Activated CD8-positive, alpha-beta memory T cell treated with anti-CD3 and anti-CD28 coated beads, Interleukin-2, amount 50 U/mL, for 48 hours (primary cell): ENCODE measurements at regions not wholly inside any gene's neighbourhood (a gene's known extent, or its start where the extent isn't known, plus 50 kb on each side); places are given as distances from the start of the nearest gene placed in this dataset.

Experiments
- DNase-seq: peaks from one replicate; pipeline ENCODE4 v3.0.0-alpha.2; 2020

GRCh38 chr4:129565214-129565613 is 469.3 kb downstream of the C4orf33 start:
- DNase-seq: no peak

- DNase-seq: no peak
Measured at GRCh38 chr4:129570326-129570725, 474.4 kb downstream of the C4orf33 start.

GRCh38 chr4:129578336-129578735 is 482.4 kb downstream of the C4orf33 start:
- no peak for DNase-seq

- no peak for DNase-seq
Measured at GRCh38 chr4:129581305-129581704, 485.4 kb downstream of the C4orf33 start.

- DNase-seq: no peak
Measured at GRCh38 chr4:129583868-129584267, 487.9 kb downstream of the C4orf33 start.

GRCh38 chr4:129598582-129598981 is 502.6 kb downstream of the C4orf33 start:
- no peak for DNase-seq

GRCh38 chr4:129600898-129601297 is 504.9 kb downstream of the C4orf33 start:
- DNase-seq: no peak

- DNase-seq: no peak
Measured at GRCh38 chr4:129602447-129602846, 506.5 kb downstream of the C4orf33 start.

- no peak for DNase-seq
Measured at GRCh38 chr4:129603241-129603931, 507.4 kb downstream of the C4orf33 start.

GRCh38 chr4:129604632-129605255 is 508.8 kb downstream of the C4orf33 start:
- no peak for DNase-seq

GRCh38 chr4:129614611-129615010 is 518.7 kb downstream of the C4orf33 start:
- no peak for DNase-seq

- no peak for DNase-seq
Measured at GRCh38 chr4:129622566-129622965, 526.6 kb downstream of the C4orf33 start.

- no peak for DNase-seq
Measured at GRCh38 chr4:129623233-129623875, 527.4 kb downstream of the C4orf33 start.

GRCh38 chr4:129641179-129641578 is 545.2 kb downstream of the C4orf33 start:
- peak; percentile 60 for DNase-seq

- no peak for DNase-seq
Measured at GRCh38 chr4:129645461-129645860, 549.5 kb downstream of the C4orf33 start.

GRCh38 chr4:129668092-129668491 is 572.1 kb downstream of the C4orf33 start:
- DNase-seq: no peak

- no peak for DNase-seq
Measured at GRCh38 chr4:129672941-129673340, 577.0 kb downstream of the C4orf33 start.

GRCh38 chr4:129675036-129675435 is 579.1 kb downstream of the C4orf33 start:
- DNase-seq: no peak

- no peak for DNase-seq
Measured at GRCh38 chr4:129676934-129677333, 581.0 kb downstream of the C4orf33 start.

- DNase-seq: no peak
Measured at GRCh38 chr4:129682586-129682985, 586.6 kb downstream of the C4orf33 start.

- DNase-seq: no peak
Measured at GRCh38 chr4:129707949-129708348, 612.0 kb downstream of the C4orf33 start.

- no peak for DNase-seq
Measured at GRCh38 chr4:129708784-129709183, 612.8 kb downstream of the C4orf33 start.

- no peak for DNase-seq
Measured at GRCh38 chr4:129738175-129738574, 642.2 kb downstream of the C4orf33 start.

GRCh38 chr4:129747756-129748155 is 651.8 kb downstream of the C4orf33 start:
- no peak for DNase-seq
